ENCODE measurements at regions not wholly inside any gene's neighbourhood (a gene's known extent, or its start where the extent isn't known, plus 50 kb on each side); places are given as distances from the start of the nearest gene placed in this dataset.

DNA sequence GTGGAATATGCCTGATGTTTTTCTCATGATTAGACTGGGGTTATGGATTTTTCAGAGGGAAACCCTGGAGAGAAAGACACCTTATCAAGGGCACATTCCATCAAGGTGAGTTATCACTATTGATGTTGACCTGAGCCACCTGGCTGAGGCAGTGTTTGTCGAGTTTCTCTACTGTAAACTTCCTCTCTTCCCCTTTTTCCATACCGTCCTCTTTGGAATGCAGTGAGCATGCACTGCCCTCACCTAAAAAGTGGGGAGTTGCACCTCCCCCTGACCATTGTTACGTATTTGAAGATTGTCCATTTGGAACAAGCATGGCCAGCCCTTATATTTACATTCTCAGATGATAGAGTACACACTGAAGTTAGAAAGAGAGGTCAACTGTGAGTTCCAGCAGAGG lies 53.9 kb upstream of the PWP1 start:
- no peak for DNase-seq (ENCODE audit: low read depth in 2 of 2)

DNA sequence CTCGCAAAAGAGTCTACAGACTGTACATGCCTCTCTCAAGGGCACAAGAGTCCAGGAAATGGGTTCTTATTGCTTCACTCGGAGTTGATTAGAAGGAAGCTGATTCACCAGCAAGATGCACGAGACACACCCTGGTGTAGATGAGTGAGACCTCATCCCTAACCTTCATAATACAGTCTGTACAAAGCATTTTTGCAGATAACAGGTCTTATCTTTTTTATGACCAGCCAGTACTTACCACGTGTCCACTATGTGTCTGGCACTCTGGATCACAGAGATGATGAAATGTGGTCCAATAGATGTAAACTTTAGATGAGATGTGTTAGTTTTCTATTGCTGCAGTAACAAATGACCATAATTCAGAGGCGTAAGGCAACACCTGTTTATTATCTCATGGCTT lies 53.4 kb upstream of the PWP1 start:
- DNase-seq (ENCODE audit: low read depth in 2 of 2), result no peak

GRCh38 chr12:107634530-107634929 lies 51.1 kb upstream of the PWP1 start:
- no peak for DNase-seq (ENCODE audit: low read depth in 2 of 2)

DNA sequence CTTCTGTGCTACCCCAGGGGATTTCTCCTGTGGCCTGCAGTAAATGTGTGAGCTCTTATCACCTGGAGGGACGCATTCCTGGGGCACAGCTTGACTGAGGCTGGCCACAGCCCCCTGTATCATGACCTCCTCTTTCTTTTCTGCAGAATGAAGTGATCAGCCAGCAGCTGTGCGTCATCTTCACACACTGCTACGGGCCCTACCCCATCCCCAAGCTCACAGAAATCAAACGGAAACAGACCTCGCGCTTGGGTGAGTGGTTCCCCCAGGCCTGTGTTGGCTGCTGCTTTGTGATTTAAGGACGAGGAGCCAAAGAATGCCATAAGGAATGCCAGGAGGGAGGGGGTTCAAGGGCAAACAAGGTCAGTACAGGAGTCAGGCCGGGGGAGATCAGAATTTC lies 50.5 kb upstream of the PWP1 start:
- no peak for DNase-seq (ENCODE audit: low read depth in 2 of 2)
